HEK293 (cell line): ENCODE measurements at regions not wholly inside any gene's neighbourhood (a gene's known extent, or its start where the extent isn't known, plus 50 kb on each side); places are given as distances from the start of the nearest gene placed in this dataset.
"Not testable (repeated sequence)": the region's sequence is repeated elsewhere in the genome, so short reads cannot be mapped to it uniquely, and the experiment has no call there.

Experiments
- CTCF ChIA-PET: fragments of 350-600 bp; formaldehyde crosslinking; extraction: SDS; loops from one replicate; lab custom pipeline; 2021; ENCODE audit warnings: antibody characterized with exemption; lab: Yijun Ruan, JAX
- POLR2A ChIA-PET: fragments of 300-600 bp; formaldehyde crosslinking; extraction: SDS; loops from one replicate; lab custom pipeline; 2020; ENCODE audit warnings: antibody characterized with exemption, inconsistent platforms; lab: Yijun Ruan, JAX
- H3K27ac ChIP-seq: fragments of 200-500 bp; sonication (Bioruptor generic); 2 replicates; pipeline ENCODE4 v1.5.1; 2014; ENCODE audit warnings: low read depth, low read length, control low read depth, inconsistent platforms; ENCODE audit errors: extremely low read depth
- H3K36me3 ChIP-seq, 2 experiments: fragments of 200-500 bp in 1 of 2; sonication (Bioruptor generic) in 1 of 2; 1 replicate in 1 of 2; 2 replicates in 1 of 2; pipeline ENCODE4 v1.5.1; 2014 to 2017; ENCODE audit warnings: inconsistent platforms in 2 of 2, low read length in 2 of 2; ENCODE audit not compliant: control insufficient read depth in 2 of 2, insufficient read depth in 1 of 2
- H3K4me1 ChIP-seq: fragments of 200-500 bp; sonication (Bioruptor generic); 2 replicates; pipeline ENCODE4 v1.5.1; 2014; ENCODE audit warnings: mild to moderate bottlenecking, low read length, inconsistent platforms; ENCODE audit not compliant: control insufficient read depth, insufficient read depth
- H3K4me3 ChIP-seq: 2 replicates; pipeline ENCODE4 v1.5.1; 2011; ENCODE audit warnings: low read depth, mild to moderate bottlenecking, control low read depth, low read length, moderate library complexity
- H3K9me3 ChIP-seq: fragments of 200-500 bp; sonication (Bioruptor generic); 2 replicates; pipeline ENCODE4 v1.5.1; 2014; ENCODE audit warnings: low read depth, low read length, inconsistent platforms; ENCODE audit not compliant: control insufficient read depth, insufficient read depth
- GLI4 ChIP-seq: fragments of 450-650 bp; formaldehyde crosslinking; IDR thresholded peaks from 2 replicates; pipeline ENCODE4 v1.5.1; 2016; ENCODE audit warnings: missing biosample characterization, missing genetic modification characterization
- HOXA7 ChIP-seq: sonication (generic); formaldehyde crosslinking; IDR thresholded peaks from 2 replicates; pipeline ENCODE4 v1.8.1; 2022; ENCODE audit warnings: missing genetic modification reagents, borderline replicate concordance
- HOXD13 ChIP-seq: sonication (generic); formaldehyde crosslinking; IDR thresholded peaks from 2 replicates; pipeline ENCODE4 v1.8.0; 2022; ENCODE audit warnings: missing genetic modification reagents, borderline replicate concordance
- MYNN ChIP-seq: fragments of 450-650 bp; formaldehyde crosslinking; IDR thresholded peaks from 2 replicates; pipeline ENCODE4 v1.5.1; 2016; ENCODE audit warnings: missing biosample characterization, missing genetic modification characterization, borderline replicate concordance
- OSR2 ChIP-seq: fragments of 450-650 bp; formaldehyde crosslinking; IDR thresholded peaks from 2 replicates; pipeline ENCODE4 v1.5.1; 2016; ENCODE audit warnings: missing biosample characterization, missing genetic modification characterization
- OVOL3 ChIP-seq: fragments of 450-650 bp; formaldehyde crosslinking; IDR thresholded peaks from 2 replicates; pipeline ENCODE4 v1.5.1; 2016; ENCODE audit warnings: missing biosample characterization, missing genetic modification characterization
- ZBTB7A ChIP-seq: fragments of 450-650 bp; formaldehyde crosslinking; IDR thresholded peaks from 2 replicates; pipeline ENCODE4 v1.5.1; 2016; ENCODE audit warnings: low read depth, missing biosample characterization, missing genetic modification characterization
- ZNF239 ChIP-seq: fragments of 450-650 bp; formaldehyde crosslinking; IDR thresholded peaks from 2 replicates; pipeline ENCODE4 v1.5.1; 2016; ENCODE audit warnings: missing biosample characterization, missing genetic modification characterization
- ZNF350 ChIP-seq: fragments of 450-650 bp; formaldehyde crosslinking; IDR thresholded peaks from 2 replicates; pipeline ENCODE4 v1.5.0; 2017; ENCODE audit warnings: missing biosample characterization, mild to moderate bottlenecking, missing genetic modification characterization
- ZNF394 ChIP-seq: fragments of 450-650 bp; formaldehyde crosslinking; IDR thresholded peaks from 2 replicates; pipeline ENCODE4 v1.5.1; 2016; ENCODE audit warnings: missing biosample characterization, missing genetic modification characterization, mild to moderate bottlenecking, moderate library complexity, borderline replicate concordance
- ZNF416 ChIP-seq: fragments of 450-650 bp; formaldehyde crosslinking; IDR thresholded peaks from 2 replicates; pipeline ENCODE4 v1.5.1; 2016; ENCODE audit warnings: missing biosample characterization, missing genetic modification characterization
- ZNF544 ChIP-seq: fragments of 450-650 bp; formaldehyde crosslinking; IDR thresholded peaks from 2 replicates; pipeline ENCODE4 v1.5.0; 2017; ENCODE audit warnings: missing biosample characterization, missing genetic modification characterization
- ZNF561 ChIP-seq: fragments of 450-650 bp; IDR thresholded peaks from 2 replicates; pipeline ENCODE4 v1.5.1; 2018; ENCODE audit warnings: missing biosample characterization, missing genetic modification characterization, borderline replicate concordance
- ZNF747 ChIP-seq: fragments of 450-650 bp; formaldehyde crosslinking; IDR thresholded peaks from 2 replicates; pipeline ENCODE4 v1.5.1; 2016; ENCODE audit warnings: missing biosample characterization, missing genetic modification characterization
- ZNF791 ChIP-seq: fragments of 450-650 bp; formaldehyde crosslinking; IDR thresholded peaks from 2 replicates; pipeline ENCODE4 v1.5.1; 2016; ENCODE audit warnings: missing biosample characterization, missing genetic modification characterization
- ZNF830 ChIP-seq: fragments of 450-650 bp; IDR thresholded peaks from 2 replicates; pipeline ENCODE4 v1.5.0; 2018; ENCODE audit warnings: missing biosample characterization, missing genetic modification characterization, low read depth, mild to moderate bottlenecking, moderate library complexity
- ZSCAN30 ChIP-seq: fragments of 450-650 bp; IDR thresholded peaks from 2 replicates; pipeline ENCODE4 v1.5.1; 2018; ENCODE audit warnings: missing biosample characterization, mild to moderate bottlenecking, missing genetic modification characterization, moderate library complexity
- TF ChIP-seq, protein P1 (sequence below): fragments of 450-650 bp; formaldehyde crosslinking; IDR thresholded peaks from 2 replicates; pipeline ENCODE4 v1.5.1; 2016; ENCODE audit warnings: missing biosample characterization, missing genetic modification characterization, borderline replicate concordance
- TF ChIP-seq, protein P2 (sequence below): fragments of 450-650 bp; formaldehyde crosslinking; IDR thresholded peaks from 2 replicates; pipeline ENCODE4 v1.5.1; 2016; ENCODE audit warnings: missing biosample characterization, missing genetic modification characterization
- TF ChIP-seq, protein P3 (sequence below): fragments of 450-650 bp; formaldehyde crosslinking; IDR thresholded peaks from 2 replicates; pipeline ENCODE4 v1.5.1; 2016; ENCODE audit warnings: missing biosample characterization, missing genetic modification characterization

DNA sequence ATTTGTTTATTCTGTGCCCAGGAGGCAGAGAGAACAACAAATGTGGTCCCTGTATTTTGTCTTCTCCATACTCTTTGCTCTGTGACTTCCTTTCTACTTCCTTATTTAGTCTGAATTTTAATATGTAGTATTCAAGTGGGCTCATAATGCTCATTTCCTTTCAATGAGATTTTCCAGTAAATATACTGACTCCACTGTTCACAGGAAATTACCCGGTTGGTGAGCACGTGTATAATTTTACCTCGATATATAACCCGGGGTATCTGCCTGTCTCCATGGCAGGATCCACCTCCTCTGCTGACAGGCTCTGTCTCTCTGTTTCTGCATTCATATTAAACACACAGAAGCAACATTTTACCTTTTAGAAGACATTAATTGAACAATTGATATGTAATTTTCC is 166.0 kb downstream of the SLC38A4 start:
- Histone ChIP-seq H3K9me3 (no peaks in the 10 kb centered on the region), H3K4me3 (no peak overlapping the region), H3K27ac (no peak overlapping the region), H3K4me1 (peaks cover 5% of the 10 kb centered on the region), H3K36me3 (no peaks in the 10 kb centered on the region)
- ChIA-PET POLR2A (no interaction called here), CTCF (interaction anchor here (1.0 kb wide), 1 partner anchor 11 kb away, joined by 3 read pairs; no protein-coding TSS in a partner anchor)
- TF ChIP-seq ZNF561 (tag by site-specific recombination) (no peak), ZNF394 (tag by site-specific recombination) (no peak), OVOL3 (no peak), HOXA7 (no peak), ZNF544 (tag by site-specific recombination) (no peak), ZNF350 (tag by site-specific recombination) (no peak), GLI4 (tag by site-specific recombination) (no peak), ZNF239 (tag by site-specific recombination) (no peak), MYNN (tag by site-specific recombination) (no peak), ZNF416 (no peak), OSR2 (tag by site-specific recombination) (no peak)
- TF ChIP-seq, protein P1, sequence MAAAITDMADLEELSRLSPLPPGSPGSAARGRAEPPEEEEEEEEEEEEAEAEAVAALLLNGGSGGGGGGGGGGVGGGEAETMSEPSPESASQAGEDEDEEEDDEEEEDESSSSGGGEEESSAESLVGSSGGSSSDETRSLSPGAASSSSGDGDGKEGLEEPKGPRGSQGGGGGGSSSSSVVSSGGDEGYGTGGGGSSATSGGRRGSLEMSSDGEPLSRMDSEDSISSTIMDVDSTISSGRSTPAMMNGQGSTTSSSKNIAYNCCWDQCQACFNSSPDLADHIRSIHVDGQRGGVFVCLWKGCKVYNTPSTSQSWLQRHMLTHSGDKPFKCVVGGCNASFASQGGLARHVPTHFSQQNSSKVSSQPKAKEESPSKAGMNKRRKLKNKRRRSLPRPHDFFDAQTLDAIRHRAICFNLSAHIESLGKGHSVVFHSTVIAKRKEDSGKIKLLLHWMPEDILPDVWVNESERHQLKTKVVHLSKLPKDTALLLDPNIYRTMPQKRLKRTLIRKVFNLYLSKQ (tag by site-specific recombination) = no peak
- TF ChIP-seq, protein P2, sequence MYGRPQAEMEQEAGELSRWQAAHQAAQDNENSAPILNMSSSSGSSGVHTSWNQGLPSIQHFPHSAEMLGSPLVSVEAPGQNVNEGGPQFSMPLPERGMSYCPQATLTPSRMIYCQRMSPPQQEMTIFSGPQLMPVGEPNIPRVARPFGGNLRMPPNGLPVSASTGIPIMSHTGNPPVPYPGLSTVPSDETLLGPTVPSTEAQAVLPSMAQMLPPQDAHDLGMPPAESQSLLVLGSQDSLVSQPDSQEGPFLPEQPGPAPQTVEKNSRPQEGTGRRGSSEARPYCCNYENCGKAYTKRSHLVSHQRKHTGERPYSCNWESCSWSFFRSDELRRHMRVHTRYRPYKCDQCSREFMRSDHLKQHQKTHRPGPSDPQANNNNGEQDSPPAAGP = no peak
- TF ChIP-seq, protein P3, sequence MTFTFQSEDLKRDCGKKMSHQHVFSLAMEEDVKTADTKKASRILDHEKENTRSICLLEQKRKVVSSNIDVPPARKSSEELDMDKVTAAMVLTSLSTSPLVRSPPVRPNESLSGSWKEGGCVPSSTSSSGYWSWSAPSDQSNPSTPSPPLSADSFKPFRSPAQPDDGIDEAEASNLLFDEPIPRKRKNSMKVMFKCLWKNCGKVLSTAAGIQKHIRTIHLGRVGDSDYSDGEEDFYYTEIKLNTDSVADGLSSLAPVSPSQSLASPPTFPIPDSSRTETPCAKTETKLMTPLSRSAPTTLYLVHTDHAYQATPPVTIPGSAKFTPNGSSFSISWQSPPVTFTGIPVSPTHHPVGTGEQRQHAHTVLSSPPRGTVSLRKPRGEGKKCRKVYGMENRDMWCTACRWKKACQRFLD (tag by site-specific recombination) = no peak
- TF ChIP-seq, all 188 proteins: peak for 0

DNA sequence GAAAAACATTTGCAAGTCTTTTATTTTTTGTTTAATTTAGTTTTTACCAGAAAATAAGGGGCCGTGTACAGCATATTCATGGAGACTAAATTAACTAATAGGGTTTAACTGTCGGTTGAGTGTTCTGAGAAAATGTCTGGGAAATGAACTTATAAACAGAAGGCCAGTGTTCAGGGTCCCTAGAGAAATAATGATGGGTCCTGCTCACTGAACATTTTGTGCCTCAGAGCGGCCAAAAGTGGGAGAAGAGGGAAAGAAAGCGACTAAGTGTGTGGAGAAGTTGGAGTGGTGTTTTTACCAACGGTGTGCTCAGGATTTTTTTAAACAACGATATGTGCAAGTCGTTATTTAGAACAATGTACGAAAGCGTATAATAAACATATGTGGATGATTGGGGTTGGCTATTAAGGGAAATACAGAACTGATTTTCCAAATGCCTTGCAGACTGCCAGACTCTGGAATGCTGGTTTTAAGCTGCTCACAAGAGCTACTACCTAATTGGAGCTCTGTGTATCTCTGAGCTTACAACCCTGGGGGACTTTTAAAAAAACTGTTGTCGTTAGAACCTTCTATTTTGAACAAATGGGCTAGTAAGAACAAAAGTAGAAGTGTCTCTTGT is 166.7 kb downstream of the SLC38A4 start:
- no peak overlapping the region for H3K27ac ChIP-seq
- POLR2A ChIA-PET = no interaction called here
- TF ChIP-seq ZNF791 (tag by site-specific recombination) = no peak
- TF ChIP-seq, all 188 proteins: peak for 0
- H3K9me3 ChIP-seq = no peaks in the 10 kb centered on the region
- no peaks in the 10 kb centered on the region; the same call in 1 of the 2 replicates for H3K4me1 ChIP-seq
- H3K4me3 ChIP-seq = no peak overlapping the region
- H3K36me3 ChIP-seq = no peaks in the 10 kb centered on the region
- CTCF ChIA-PET = interaction anchor here (1.0 kb wide), 1 partner anchor 11 kb away, joined by 3 read pairs; no protein-coding TSS in a partner anchor

DNA sequence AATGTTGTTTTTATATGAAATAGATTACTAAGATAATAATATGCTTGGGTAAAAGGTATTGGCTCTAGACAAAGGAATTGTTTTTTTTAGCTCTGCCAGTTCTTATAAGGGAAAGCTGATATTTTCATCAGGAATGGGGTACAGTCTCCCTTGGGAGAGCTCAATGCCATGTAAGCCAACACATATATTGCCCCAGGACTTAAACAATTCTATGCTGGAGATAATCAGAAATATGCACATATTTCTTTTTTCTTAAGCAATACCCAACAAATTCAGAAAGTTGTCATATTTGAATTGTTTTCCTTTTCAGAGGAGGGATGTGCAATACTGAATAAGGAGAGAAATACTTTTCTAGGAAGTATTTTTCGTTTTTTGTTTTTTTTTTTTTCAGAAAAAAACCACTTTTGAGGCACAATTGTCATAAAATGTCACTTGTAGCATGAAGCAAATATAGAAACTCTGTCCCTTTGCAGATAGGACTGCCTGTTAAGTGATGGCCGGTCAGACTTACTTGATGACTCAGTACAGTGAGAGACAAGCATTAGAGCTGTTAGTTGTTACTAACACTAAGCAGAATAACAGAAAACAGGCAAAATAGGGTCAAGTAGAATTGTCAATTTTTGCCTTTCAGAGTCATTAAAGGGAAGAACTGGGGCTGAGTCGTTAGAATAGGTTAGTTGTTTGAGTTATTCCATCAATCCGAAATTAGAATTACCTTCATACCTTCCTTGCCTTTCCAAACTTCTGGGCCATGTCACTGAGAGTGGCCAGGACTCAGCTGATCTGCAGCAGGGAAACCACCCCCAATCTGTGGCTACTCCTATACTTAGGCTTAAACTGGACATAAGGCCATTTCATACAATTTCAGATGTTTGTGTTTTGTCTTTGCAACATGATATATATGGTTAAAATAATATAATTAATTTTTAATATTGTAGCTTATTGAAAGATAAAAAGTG is 168.1 kb downstream of the SLC38A4 start:
- TF ChIP-seq ZBTB7A (tag by site-specific recombination) (no peak), ZNF830 (tag by site-specific recombination) (no peak), ZSCAN30 (no peak), ZNF747 (no peak), HOXD13 (CRISPR knock-in tag) (no peak)
- H3K9me3 ChIP-seq = no peaks in the 10 kb centered on the region
- H3K36me3 ChIP-seq = no peaks in the 10 kb centered on the region
- ChIA-PET POLR2A (no interaction called here), CTCF (interaction anchor here (0.6 to 0.7 kb wide), 3 partner anchors 49 to 299 kb away, joined by 3 to 4 read pairs (median 3); no protein-coding TSS in a partner anchor)
- no peak overlapping the region for H3K4me3 ChIP-seq
- H3K27ac ChIP-seq = no peak overlapping the region
- no peaks in the 10 kb centered on the region; the same call in 1 of the 2 replicates for H3K4me1 ChIP-seq

DNA sequence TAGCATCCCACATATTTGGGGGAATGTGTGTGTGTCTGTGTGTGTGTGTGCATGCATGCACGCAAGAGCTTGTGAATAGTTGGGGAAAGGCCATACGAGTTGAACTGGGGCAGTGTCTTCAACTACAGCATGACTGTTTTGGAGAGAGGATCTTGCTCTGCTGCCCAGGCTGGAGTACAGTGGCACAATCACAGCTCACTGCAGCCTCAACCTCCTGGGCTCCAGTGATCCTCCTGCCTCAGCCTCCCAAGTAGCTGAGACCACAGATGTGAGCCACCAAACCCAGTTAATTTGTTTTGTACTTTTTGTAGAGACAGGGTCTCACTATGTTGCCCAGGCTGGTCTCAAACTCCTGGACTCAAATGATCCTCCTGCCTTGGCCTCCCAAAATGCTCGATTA is 169.8 kb downstream of the SLC38A4 start:
- CTCF ChIA-PET = interaction anchor here (1.1 kb wide), 1 partner anchor 11 kb away, joined by 3 read pairs; no protein-coding TSS in a partner anchor
- H3K9me3 ChIP-seq, H3K4me1 ChIP-seq, H3K36me3 ChIP-seq, H3K4me3 ChIP-seq, H3K27ac ChIP-seq, POLR2A ChIA-PET: not testable (repeated sequence)
